GM19463 (cell line): ENCODE measurements at regions not wholly inside any gene's neighbourhood (a gene's known extent, or its start where the extent isn't known, plus 50 kb on each side); places are given as distances from the start of the nearest gene placed in this dataset.
"Not testable (repeated sequence)": the region's sequence is repeated elsewhere in the genome, so short reads cannot be mapped to it uniquely, and the experiment has no call there.

Source experiments
- ATAC-seq: cut with Tn5 transposase; IDR thresholded peaks from one replicate; pipeline ENCODE4 v1.9.1; 2021; ENCODE audit warnings: mild to moderate bottlenecking, moderate library complexity; ENCODE audit not compliant: unreplicated experiment

GRCh38 chr7:152905949-152906348 is 146.4 kb downstream of the ACTR3B start:
- no peak for ATAC-seq

GRCh38 chr7:152907042-152907761 is 147.7 kb downstream of the ACTR3B start:
- ATAC-seq = no peak

- no peak for ATAC-seq
Measured at GRCh38 chr7:152909280-152909679, 149.7 kb downstream of the ACTR3B start.

GRCh38 chr7:152909683-152910544 is 150.4 kb downstream of the ACTR3B start:
- no peak for ATAC-seq

GRCh38 chr7:152910545-152911225 is 151.1 kb downstream of the ACTR3B start:
- ATAC-seq = no peak

- no peak for ATAC-seq
Measured at GRCh38 chr7:152911226-152911560, 151.6 kb downstream of the ACTR3B start.

GRCh38 chr7:152911922-152912321 is 152.4 kb downstream of the ACTR3B start:
- no peak for ATAC-seq

- ATAC-seq = no peak
Measured at GRCh38 chr7:152912511-152912910, 153.0 kb downstream of the ACTR3B start.

GRCh38 chr7:152913492-152913891 is 153.9 kb downstream of the ACTR3B start:
- no peak for ATAC-seq

GRCh38 chr7:152914014-152914844 is 154.7 kb downstream of the ACTR3B start:
- no peak for ATAC-seq

GRCh38 chr7:152914845-152915102 is 155.2 kb downstream of the ACTR3B start:
- not testable (repeated sequence) for ATAC-seq

- no peak for ATAC-seq
Measured at GRCh38 chr7:152922318-152923081, 162.9 kb downstream of the ACTR3B start.

- no peak for ATAC-seq
Measured at GRCh38 chr7:152923711-152924110, 164.2 kb downstream of the ACTR3B start.

GRCh38 chr7:152924238-152924637 is 164.7 kb downstream of the ACTR3B start:
- ATAC-seq = no peak

GRCh38 chr7:152924826-152925411 is 165.4 kb downstream of the ACTR3B start:
- no peak for ATAC-seq

- no peak for ATAC-seq
Measured at GRCh38 chr7:152925412-152926147, 166.0 kb downstream of the ACTR3B start.

- no peak for ATAC-seq
Measured at GRCh38 chr7:152931633-152932032, 172.1 kb downstream of the ACTR3B start.

- no peak for ATAC-seq
Measured at GRCh38 chr7:152937282-152937681, 177.7 kb downstream of the ACTR3B start.

GRCh38 chr7:152946616-152947015 is 187.1 kb downstream of the ACTR3B start:
- ATAC-seq = not testable (repeated sequence)
